ENCODE measurements at regions not wholly inside any gene's neighbourhood (a gene's known extent, or its start where the extent isn't known, plus 50 kb on each side); places are given as distances from the start of the nearest gene placed in this dataset.

DNA sequence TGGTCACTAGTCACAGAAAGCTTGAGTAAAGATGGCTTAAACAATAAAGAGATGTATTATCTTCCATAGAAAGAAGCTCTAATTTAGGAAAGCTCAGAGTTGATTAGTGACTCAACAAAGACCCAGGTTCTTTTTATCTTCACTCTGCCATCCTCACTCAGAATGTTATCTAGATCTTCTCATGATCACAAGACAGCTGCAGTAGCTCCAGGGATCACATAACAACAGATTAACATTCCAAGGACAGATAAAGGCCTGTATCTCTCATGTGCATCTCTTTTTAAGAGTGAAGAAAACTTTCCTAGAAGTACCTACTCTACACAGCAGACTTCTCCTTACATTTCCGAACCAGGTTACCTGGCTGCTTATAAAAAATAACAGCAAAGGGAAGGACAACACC, 368.7 kb upstream of the PROX1 start:
- TF ChIP-seq, protein P1, sequence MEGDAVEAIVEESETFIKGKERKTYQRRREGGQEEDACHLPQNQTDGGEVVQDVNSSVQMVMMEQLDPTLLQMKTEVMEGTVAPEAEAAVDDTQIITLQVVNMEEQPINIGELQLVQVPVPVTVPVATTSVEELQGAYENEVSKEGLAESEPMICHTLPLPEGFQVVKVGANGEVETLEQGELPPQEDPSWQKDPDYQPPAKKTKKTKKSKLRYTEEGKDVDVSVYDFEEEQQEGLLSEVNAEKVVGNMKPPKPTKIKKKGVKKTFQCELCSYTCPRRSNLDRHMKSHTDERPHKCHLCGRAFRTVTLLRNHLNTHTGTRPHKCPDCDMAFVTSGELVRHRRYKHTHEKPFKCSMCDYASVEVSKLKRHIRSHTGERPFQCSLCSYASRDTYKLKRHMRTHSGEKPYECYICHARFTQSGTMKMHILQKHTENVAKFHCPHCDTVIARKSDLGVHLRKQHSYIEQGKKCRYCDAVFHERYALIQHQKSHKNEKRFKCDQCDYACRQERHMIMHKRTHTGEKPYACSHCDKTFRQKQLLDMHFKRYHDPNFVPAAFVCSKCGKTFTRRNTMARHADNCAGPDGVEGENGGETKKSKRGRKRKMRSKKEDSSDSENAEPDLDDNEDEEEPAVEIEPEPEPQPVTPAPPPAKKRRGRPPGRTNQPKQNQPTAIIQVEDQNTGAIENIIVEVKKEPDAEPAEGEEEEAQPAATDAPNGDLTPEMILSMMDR (IDR thresholded peaks at IDR 0.05; ENCODE audit: low read length): no peak
- TF ChIP-seq EZH2 (IDR thresholded peaks at IDR 0.05; ENCODE audit: borderline replicate concordance, low read length): no peak

Data from OCI-LY1 (cell line).